ENCODE measurements at regions not wholly inside any gene's neighbourhood (a gene's known extent, or its start where the extent isn't known, plus 50 kb on each side); places are given as distances from the start of the nearest gene placed in this dataset.

DNA sequence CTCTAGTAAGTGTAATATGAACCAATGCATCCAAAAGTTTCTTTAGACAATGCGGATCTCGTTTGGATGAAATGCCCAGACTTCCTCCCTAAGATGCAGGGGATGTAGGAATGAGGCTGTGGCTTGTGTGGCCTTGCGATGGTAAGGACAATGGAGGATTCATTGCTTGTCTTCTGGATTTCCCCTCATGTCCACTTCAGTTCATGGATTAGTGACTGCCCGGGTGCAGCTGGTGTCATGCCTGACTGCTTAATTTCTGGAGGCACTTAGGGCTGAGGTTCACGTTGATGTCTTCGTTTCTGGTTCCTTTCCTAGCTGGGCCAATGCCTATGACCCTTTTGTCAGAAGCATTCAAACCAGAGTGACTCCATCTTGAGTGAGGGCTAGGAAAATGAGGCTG is 93.8 kb downstream of the SCP2D1 start:
- TF ChIP-seq, protein P1, sequence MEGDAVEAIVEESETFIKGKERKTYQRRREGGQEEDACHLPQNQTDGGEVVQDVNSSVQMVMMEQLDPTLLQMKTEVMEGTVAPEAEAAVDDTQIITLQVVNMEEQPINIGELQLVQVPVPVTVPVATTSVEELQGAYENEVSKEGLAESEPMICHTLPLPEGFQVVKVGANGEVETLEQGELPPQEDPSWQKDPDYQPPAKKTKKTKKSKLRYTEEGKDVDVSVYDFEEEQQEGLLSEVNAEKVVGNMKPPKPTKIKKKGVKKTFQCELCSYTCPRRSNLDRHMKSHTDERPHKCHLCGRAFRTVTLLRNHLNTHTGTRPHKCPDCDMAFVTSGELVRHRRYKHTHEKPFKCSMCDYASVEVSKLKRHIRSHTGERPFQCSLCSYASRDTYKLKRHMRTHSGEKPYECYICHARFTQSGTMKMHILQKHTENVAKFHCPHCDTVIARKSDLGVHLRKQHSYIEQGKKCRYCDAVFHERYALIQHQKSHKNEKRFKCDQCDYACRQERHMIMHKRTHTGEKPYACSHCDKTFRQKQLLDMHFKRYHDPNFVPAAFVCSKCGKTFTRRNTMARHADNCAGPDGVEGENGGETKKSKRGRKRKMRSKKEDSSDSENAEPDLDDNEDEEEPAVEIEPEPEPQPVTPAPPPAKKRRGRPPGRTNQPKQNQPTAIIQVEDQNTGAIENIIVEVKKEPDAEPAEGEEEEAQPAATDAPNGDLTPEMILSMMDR (IDR thresholded peaks at IDR 0.05; ENCODE audit: poor library complexity, severe bottlenecking): no peak
- TF ChIP-seq TAF1 (IDR thresholded peaks at IDR 0.05; ENCODE audit: low read depth) (no peak), MXI1 (conservative IDR thresholded peaks at IDR 0.05; ENCODE audit: poor library complexity, severe bottlenecking) (no peak), EP300 (conservative IDR thresholded peaks at IDR 0.05; ENCODE audit: poor library complexity, severe bottlenecking) (no peak), POLR2AphosphoS5 (IDR thresholded peaks at IDR 0.05) (no peak), RAD21 (conservative IDR thresholded peaks at IDR 0.05) (no peak), EZH2 (IDR thresholded peaks at IDR 0.05; ENCODE audit: borderline replicate concordance, insufficient read depth, low read length, poor library complexity, severe bottlenecking) (no peak), SMC3 (conservative IDR thresholded peaks at IDR 0.05; ENCODE audit: poor library complexity) (no peak)
- TF ChIP-seq, protein P2, sequence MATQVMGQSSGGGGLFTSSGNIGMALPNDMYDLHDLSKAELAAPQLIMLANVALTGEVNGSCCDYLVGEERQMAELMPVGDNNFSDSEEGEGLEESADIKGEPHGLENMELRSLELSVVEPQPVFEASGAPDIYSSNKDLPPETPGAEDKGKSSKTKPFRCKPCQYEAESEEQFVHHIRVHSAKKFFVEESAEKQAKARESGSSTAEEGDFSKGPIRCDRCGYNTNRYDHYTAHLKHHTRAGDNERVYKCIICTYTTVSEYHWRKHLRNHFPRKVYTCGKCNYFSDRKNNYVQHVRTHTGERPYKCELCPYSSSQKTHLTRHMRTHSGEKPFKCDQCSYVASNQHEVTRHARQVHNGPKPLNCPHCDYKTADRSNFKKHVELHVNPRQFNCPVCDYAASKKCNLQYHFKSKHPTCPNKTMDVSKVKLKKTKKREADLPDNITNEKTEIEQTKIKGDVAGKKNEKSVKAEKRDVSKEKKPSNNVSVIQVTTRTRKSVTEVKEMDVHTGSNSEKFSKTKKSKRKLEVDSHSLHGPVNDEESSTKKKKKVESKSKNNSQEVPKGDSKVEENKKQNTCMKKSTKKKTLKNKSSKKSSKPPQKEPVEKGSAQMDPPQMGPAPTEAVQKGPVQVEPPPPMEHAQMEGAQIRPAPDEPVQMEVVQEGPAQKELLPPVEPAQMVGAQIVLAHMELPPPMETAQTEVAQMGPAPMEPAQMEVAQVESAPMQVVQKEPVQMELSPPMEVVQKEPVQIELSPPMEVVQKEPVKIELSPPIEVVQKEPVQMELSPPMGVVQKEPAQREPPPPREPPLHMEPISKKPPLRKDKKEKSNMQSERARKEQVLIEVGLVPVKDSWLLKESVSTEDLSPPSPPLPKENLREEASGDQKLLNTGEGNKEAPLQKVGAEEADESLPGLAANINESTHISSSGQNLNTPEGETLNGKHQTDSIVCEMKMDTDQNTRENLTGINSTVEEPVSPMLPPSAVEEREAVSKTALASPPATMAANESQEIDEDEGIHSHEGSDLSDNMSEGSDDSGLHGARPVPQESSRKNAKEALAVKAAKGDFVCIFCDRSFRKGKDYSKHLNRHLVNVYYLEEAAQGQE (IDR thresholded peaks at IDR 0.05; ENCODE audit: borderline replicate concordance): no peak
- no peak overlapping the region for H3K9ac ChIP-seq (ENCODE audit: low read length)
- H3K27me3 ChIP-seq (ENCODE audit: insufficient read depth, low read depth, low read length): no peaks in the 10 kb centered on the region
- H2AFZ ChIP-seq (ENCODE audit: low read depth, low read length): no peak overlapping the region
- H3K4me3 ChIP-seq (ENCODE audit: low read length): no peak overlapping the region
- no peaks in the 10 kb centered on the region for H3K9me2 ChIP-seq (ENCODE audit: insufficient read depth, low read length)
- H4K20me1 ChIP-seq (ENCODE audit: insufficient read depth): no peaks in the 10 kb centered on the region
- H3F3A ChIP-seq (ENCODE audit: insufficient read depth, low read length, poor library complexity, severe bottlenecking): no peaks in the 10 kb centered on the region
- no peak overlapping the region for H3K4me2 ChIP-seq (ENCODE audit: low read length)
- no peaks in the 10 kb centered on the region for H3K36me3 ChIP-seq (ENCODE audit: insufficient read depth, low read length)
- no peak overlapping the region for H3K27ac ChIP-seq (ENCODE audit: low read length)
- H3K9me3 ChIP-seq (ENCODE audit: low read length): no peaks in the 10 kb centered on the region
- no peaks in the 10 kb centered on the region for H3K79me2 ChIP-seq (replicated peaks; ENCODE audit: insufficient read depth, low read length)

DNA sequence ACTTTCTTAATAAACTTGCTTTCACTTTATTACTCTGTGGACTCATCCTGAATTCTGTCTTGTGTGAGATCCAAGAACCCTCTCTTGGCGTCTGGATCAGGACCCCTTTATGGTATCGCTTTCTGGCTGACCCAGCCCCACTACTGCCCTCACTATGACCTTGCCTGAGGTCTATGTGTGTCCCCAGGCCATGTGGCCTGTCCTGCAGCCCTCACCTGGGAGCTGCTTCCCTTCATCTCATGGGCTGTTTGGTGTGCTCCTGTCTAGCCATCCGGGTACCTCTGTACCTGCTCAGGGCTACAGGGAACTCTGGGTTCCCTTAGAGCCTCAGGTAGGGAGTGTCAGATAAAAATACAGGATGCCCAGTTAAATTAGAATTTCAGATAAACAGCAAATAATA is 94.5 kb downstream of the SCP2D1 start:
- Histone ChIP-seq H3K9me3 (ENCODE audit: low read length) (no peaks in the 10 kb centered on the region), H3K27ac (ENCODE audit: low read length) (no peak overlapping the region), H3K79me2 (replicated peaks; ENCODE audit: insufficient read depth, low read length) (no peaks in the 10 kb centered on the region), H4K20me1 (ENCODE audit: insufficient read depth) (no peaks in the 10 kb centered on the region), H3K9ac (ENCODE audit: low read length) (no peak overlapping the region), H3K4me3 (ENCODE audit: low read length) (no peak overlapping the region), H3K27me3 (ENCODE audit: insufficient read depth, low read depth, low read length) (no peaks in the 10 kb centered on the region), H3K9me2 (ENCODE audit: insufficient read depth, low read length) (no peaks in the 10 kb centered on the region), H3K4me2 (ENCODE audit: low read length) (no peak overlapping the region), H3K36me3 (ENCODE audit: insufficient read depth, low read length) (no peaks in the 10 kb centered on the region), H2AFZ (ENCODE audit: low read depth, low read length) (no peak overlapping the region), H3F3A (ENCODE audit: insufficient read depth, low read length, poor library complexity, severe bottlenecking) (no peaks in the 10 kb centered on the region)
- TF ChIP-seq EZH2 (IDR thresholded peaks at IDR 0.05; ENCODE audit: borderline replicate concordance, insufficient read depth, low read length, poor library complexity, severe bottlenecking) (no peak), POLR2AphosphoS5 (IDR thresholded peaks at IDR 0.05) (no peak), MXI1 (conservative IDR thresholded peaks at IDR 0.05; ENCODE audit: poor library complexity, severe bottlenecking) (no peak), RAD21 (conservative IDR thresholded peaks at IDR 0.05) (no peak), SMC3 (conservative IDR thresholded peaks at IDR 0.05; ENCODE audit: poor library complexity) (no peak), EP300 (conservative IDR thresholded peaks at IDR 0.05; ENCODE audit: poor library complexity, severe bottlenecking) (no peak), TAF1 (IDR thresholded peaks at IDR 0.05; ENCODE audit: low read depth) (no peak)
- TF ChIP-seq, protein P1 (IDR thresholded peaks at IDR 0.05; ENCODE audit: poor library complexity, severe bottlenecking): no peak
- TF ChIP-seq, protein P2 (IDR thresholded peaks at IDR 0.05; ENCODE audit: borderline replicate concordance): no peak

Data from neural cell (in vitro differentiated cells).